Limb (tissue), 2 donors: ENCODE measurements at regions not wholly inside any gene's neighbourhood (a gene's known extent, or its start where the extent isn't known, plus 50 kb on each side); places are given as distances from the start of the nearest gene placed in this dataset.

Experiments used
- DNase-seq, 2 donors: peaks; one replicate each; pipeline ENCODE4 v3.0.0-alpha.2; 2016; ENCODE audit errors: extremely low spot score in 2 of 2

DNA sequence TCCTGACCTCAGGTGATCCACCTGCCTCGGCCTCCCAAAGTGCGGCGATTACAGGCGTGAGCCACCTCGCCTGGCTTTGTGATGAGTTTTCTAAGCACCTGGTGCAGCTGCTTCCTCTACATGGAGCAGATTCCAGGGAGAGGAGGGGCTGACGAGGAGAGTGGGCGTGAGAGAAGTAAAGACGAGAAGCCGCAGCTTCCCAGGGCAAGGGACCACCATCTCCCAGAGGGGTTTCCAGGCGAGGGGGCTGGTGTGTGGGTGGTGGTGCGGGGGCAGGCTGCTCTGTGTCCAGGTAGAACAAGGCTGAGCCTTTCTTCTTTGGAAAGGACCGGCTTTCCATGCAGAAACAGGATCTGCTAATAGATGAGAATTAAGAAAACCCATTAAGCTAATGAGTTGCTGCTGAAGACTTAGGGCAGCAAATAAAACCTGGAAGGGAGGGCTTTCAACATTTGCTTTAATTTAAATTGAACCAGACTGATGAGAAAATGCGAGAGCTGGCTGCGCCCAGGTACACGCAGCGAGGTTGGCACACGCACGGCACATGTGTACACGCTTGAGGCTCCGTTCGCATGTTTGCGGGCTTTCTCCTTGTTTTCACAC, 236.7 kb downstream of the RBFOX3 start:
- DNase-seq, result no peak

GRCh38 chr17:79372470-79373238, 238.2 kb downstream of the RBFOX3 start:
- no peak for DNase-seq

DNA sequence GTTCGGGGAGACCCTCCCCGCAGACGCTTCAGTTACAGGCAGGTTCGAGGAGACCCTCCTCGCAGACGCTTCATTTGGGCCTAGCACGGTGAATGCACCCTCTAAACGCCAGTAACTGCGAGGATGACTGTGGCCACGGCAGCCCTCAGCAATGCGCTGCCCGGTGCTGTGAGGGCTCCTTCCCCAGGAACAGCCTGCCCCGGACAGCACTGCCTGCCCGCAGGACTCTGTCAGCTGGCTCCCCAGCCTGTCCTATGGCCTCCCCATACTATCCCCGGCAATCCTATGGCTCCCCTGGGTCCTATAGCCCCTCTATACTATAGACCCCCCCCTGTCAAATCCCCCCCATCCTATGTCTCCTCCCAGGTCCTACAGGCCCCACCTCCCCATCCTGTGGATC, 238.9 kb downstream of the RBFOX3 start:
- DNase-seq, result no peak

DNA sequence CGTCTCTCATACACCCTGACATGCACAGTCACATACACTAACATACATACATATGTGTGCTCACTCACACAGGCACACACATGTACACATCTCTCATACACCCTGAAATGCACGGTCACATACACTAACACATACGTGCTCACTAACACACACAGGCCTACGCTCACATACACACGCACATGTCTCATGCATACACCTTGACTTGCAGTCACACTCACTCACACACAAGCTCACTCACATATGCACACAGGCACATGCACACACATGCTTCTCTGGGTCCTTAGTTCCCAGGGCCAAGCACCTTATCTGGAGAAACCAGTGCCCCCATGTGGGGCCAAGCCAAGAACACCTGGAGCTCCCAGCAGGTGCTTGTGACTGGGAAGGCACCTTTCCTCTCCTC, 240.3 kb downstream of the RBFOX3 start:
- DNase-seq, result no peak

GRCh38 chr17:79370126-79370525, 240.7 kb downstream of the RBFOX3 start:
- DNase-seq, result no peak

GRCh38 chr17:79369532-79369931, 241.3 kb downstream of the RBFOX3 start:
- DNase-seq, result no peak

GRCh38 chr17:79369001-79369400, 241.8 kb downstream of the RBFOX3 start:
- no peak for DNase-seq

DNA sequence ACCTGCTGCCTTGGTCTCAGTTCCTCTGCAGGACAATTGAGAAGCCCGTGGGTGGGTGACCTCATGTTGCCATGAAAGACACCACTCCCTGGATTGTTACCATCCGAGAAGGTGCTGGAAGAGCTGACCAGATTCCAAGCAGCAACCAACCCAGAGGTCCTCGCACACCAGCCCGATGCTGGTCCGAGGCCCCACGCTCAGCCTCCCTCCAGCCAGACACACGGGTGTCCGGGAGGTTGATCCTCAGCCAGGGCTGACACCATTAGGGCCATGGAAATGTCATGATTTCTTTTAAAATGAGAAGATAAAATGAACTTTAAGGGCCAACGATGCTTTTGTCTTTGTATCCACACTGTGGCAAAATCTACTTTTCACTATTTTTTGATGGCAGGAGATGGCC, 242.3 kb downstream of the RBFOX3 start:
- no peak for DNase-seq

DNA sequence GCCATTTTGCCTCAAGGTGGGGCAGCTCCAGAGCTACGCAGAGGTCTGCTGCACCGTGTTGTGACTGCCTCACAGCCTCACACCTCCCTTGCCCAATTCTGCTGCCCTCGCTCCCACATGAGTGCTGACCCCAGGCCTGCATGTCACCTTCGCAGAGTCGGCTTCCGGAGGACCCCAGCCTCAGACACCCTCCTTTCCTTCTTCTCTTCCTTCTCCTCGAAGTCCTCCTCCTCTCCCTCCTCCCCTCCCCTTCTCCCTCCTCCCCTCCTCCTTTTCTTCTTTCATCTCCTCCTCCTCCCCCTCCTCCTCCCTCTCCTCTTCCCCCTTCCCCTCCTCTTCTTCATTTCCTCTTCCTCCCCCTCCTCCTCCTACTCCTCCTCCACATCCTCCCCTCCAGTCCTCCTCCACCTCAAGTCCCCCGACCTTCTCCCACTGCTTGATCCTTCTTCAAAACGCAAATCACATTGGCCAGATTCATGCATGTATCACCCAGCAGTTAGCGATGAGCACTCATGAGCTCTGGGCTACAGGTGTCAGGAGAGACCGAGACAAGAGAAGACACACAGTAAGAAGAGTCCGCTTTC, 243.8 kb downstream of the RBFOX3 start:
- DNase-seq, result no peak

- peak in 1 of 2 donors; percentile 57 for DNase-seq
Measured at GRCh38 chr17:79365836-79366770, 244.7 kb downstream of the RBFOX3 start.

DNA sequence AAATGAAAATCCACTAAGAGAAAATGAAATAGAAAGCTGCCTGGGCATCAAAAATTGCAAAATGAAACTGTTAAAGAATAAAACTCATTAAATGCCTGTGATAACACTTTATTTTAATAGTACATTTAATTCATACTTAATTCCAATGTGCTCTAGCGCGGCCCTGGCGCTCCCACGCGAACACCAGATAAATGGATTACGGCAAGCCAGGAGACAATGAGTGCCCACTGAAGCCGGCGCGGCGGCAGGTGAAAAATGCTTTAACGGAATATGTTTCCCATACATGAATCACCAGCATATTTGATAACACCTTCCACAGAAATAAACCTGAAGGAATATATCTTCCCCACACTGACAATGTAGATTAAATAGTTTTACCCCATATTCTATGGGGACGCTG, 245.5 kb downstream of the RBFOX3 start:
- DNase-seq, result no peak

DNA sequence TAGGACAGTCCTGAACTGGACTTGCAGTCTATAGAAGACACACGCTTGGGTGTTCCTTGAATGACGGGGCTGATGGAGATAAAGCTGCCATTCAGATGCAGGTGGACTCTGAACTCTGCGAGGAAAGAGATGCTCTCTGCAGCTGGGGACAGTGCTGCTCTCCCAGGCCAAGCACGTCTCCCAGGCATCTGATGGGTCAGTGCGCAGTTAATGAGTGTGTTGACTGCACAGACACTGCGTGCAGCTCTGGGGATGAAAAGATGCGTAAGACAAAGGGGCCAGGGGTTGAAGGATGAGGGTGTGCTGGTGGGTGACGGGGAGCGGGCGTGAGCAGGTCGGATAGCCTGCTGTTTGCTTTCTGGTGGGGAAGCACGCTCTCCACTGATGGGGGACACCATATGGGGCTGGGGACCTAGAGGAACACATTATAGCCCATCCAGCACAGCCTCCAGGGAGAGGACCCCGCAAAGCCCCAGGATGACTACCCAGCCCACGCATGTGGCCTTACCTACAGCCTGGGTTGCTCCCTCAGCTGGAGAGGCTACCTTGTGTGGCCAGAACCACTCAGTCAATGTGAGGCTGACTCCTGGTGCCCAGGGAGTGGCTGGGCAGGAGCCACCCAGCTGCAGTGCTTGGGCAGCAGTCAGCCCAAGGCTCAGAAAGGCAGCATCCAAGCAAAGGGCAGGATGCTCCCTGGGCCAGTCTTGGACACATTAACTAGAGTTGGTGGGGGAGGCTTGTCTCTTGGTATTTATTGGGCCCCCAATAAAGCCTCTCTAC, 246.3 kb downstream of the RBFOX3 start:
- DNase-seq, result no peak

GRCh38 chr17:79363552-79364275, 247.1 kb downstream of the RBFOX3 start:
- DNase-seq, result no peak

- DNase-seq, result no peak
Measured at GRCh38 chr17:79362772-79363305, 248.0 kb downstream of the RBFOX3 start.

GRCh38 chr17:79361873-79362771, 248.7 kb downstream of the RBFOX3 start:
- no peak for DNase-seq

DNA sequence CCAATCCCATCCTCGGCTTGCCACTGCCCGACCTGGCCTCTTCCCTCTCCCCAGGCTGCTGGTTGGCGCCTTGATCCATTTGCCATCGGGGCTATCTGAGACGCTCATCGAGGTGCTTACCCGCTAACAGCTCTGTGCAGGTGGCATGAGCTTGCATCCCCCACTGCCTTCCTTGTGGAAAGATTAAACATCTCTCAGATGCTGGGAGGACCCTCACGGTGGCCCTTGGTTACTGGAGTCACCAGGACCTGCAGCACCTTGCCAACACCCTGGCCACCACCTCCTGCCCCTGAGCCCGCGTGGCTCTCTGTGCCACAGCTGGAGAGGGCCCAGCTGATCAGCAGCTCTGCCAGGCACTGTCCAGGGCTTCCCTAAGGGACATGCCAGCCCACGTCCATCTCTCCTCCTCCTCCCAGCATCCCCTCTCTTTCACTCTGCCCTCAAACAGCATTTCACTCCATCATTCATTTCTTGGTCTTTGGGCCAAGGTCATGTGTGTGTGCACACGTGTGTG, 249.6 kb downstream of the RBFOX3 start:
- no peak for DNase-seq

DNA sequence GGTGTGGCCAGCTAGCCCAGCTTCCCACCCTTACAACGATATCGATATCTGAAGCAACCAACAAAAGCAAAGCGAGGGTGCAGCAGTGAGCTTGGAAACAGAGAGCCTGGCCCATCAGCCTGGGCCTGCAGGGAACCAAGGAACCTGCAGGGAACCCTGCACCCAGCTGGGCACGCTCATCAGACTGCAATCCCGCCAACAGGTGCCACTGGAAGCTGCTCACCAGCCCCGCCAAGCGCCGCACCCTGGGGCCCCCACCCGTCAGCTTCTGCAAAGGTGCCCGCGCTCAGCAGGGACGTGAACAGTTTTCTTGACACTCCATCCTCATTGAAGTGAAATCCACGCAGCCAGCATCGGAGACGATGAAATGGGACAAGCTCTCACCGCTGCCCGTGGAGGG, 250.7 kb downstream of the RBFOX3 start:
- DNase-seq, result no peak

DNA sequence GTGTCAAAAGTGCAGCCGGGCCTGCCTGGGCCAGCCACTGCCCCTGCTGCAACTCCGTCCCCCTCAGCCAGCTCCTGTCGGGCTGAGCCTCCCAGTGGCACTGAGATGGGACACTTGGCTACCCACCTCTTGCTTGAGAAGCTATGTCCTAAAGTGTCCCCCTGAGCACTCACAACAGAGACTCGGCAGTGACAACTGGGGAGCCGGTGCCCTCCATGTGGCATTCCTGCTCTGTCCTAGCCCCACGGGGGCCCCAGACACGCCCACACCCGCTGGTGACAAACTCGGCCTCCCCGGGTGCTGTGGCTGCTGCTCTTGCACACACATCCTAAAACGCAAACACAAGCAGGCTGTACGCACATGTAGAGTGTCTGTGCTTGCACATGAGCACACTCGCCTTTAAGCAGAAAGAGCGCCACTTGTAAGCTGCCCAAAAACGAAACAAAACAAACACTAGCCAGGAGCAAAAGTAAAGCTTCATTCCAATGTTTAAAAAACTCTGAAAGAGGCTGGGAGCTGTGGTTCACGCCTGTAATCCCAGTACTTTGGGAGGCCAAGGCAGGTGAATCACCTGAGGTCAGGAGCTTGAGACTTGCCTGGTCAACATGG, 253.9 kb downstream of the RBFOX3 start:
- DNase-seq, result no peak
